HS-5 (cell line): ENCODE measurements at regions not wholly inside any gene's neighbourhood (a gene's known extent, or its start where the extent isn't known, plus 50 kb on each side); places are given as distances from the start of the nearest gene placed in this dataset.

Experiments used
- DNase-seq: peaks from one replicate; pipeline ENCODE4 v3.0.0-alpha.2; 2012; ENCODE audit warnings: low read depth

GRCh38 chr12:24414480-24414879 lies 465.0 kb upstream of the SOX5 start:
- DNase-seq, result no peak

- no peak for DNase-seq
Measured at GRCh38 chr12:24411948-24412347, 462.5 kb upstream of the SOX5 start.

- no peak for DNase-seq
Measured at GRCh38 chr12:24409868-24410267, 460.4 kb upstream of the SOX5 start.

GRCh38 chr12:24408305-24408704 lies 458.8 kb upstream of the SOX5 start:
- no peak for DNase-seq

GRCh38 chr12:24407884-24408283 lies 458.4 kb upstream of the SOX5 start:
- no peak for DNase-seq

- DNase-seq, result no peak
Measured at GRCh38 chr12:24404086-24404815, 454.8 kb upstream of the SOX5 start.

- DNase-seq, result no peak
Measured at GRCh38 chr12:24400533-24400932, 451.1 kb upstream of the SOX5 start.

GRCh38 chr12:24398605-24399004 lies 449.1 kb upstream of the SOX5 start:
- DNase-seq, result no peak

GRCh38 chr12:24396224-24396623 lies 446.8 kb upstream of the SOX5 start:
- DNase-seq, result no peak

GRCh38 chr12:24394246-24394645 lies 444.8 kb upstream of the SOX5 start:
- no peak for DNase-seq

GRCh38 chr12:24393071-24393470 lies 443.6 kb upstream of the SOX5 start:
- DNase-seq, result no peak

- no peak for DNase-seq
Measured at GRCh38 chr12:24389394-24389793, 439.9 kb upstream of the SOX5 start.

- no peak for DNase-seq
Measured at GRCh38 chr12:24387381-24387780, 437.9 kb upstream of the SOX5 start.

GRCh38 chr12:24386836-24387235 lies 437.4 kb upstream of the SOX5 start:
- no peak for DNase-seq

- DNase-seq, result no peak
Measured at GRCh38 chr12:24381790-24382189, 432.3 kb upstream of the SOX5 start.

- no peak for DNase-seq
Measured at GRCh38 chr12:24379861-24380521, 430.5 kb upstream of the SOX5 start.

- no peak for DNase-seq
Measured at GRCh38 chr12:24379433-24379832, 430.0 kb upstream of the SOX5 start.

GRCh38 chr12:24378548-24379407 lies 429.3 kb upstream of the SOX5 start:
- DNase-seq, result peak; percentile 8

GRCh38 chr12:24374452-24374851 lies 425.0 kb upstream of the SOX5 start:
- no peak for DNase-seq

- DNase-seq, result no peak
Measured at GRCh38 chr12:24373004-24373403, 423.5 kb upstream of the SOX5 start.

GRCh38 chr12:24366514-24366913 lies 417.0 kb upstream of the SOX5 start:
- DNase-seq, result no peak

- no peak for DNase-seq
Measured at GRCh38 chr12:24364921-24365320, 415.5 kb upstream of the SOX5 start.

- no peak for DNase-seq
Measured at GRCh38 chr12:24363177-24363754, 413.8 kb upstream of the SOX5 start.
